ENCODE measurements at regions not wholly inside any gene's neighbourhood (a gene's known extent, or its start where the extent isn't known, plus 50 kb on each side); places are given as distances from the start of the nearest gene placed in this dataset.

DNA sequence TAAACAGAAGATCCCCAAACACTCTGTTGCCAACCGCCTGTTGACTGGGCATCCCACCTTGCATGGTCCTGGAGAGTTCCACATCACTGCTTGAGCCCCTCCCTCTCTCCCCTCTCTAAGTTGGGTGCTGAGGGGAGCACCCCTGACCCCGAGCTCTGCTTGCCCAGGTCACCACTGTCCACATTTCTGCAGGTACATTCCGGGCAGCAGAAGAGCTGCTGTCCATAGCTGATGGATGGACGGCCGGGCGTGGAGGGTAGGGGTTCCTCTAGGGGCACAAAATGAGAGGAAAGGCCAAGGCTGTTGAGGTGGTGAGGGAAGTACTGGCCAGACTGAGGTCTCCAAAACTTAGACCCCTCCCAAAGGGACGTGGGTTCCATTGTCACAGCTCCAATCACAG is 227.4 kb upstream of the PPP2R2D start:
- DNase-seq (ENCODE audit: low read depth in 2 of 2) = no peak
- TF ChIP-seq, protein P1, sequence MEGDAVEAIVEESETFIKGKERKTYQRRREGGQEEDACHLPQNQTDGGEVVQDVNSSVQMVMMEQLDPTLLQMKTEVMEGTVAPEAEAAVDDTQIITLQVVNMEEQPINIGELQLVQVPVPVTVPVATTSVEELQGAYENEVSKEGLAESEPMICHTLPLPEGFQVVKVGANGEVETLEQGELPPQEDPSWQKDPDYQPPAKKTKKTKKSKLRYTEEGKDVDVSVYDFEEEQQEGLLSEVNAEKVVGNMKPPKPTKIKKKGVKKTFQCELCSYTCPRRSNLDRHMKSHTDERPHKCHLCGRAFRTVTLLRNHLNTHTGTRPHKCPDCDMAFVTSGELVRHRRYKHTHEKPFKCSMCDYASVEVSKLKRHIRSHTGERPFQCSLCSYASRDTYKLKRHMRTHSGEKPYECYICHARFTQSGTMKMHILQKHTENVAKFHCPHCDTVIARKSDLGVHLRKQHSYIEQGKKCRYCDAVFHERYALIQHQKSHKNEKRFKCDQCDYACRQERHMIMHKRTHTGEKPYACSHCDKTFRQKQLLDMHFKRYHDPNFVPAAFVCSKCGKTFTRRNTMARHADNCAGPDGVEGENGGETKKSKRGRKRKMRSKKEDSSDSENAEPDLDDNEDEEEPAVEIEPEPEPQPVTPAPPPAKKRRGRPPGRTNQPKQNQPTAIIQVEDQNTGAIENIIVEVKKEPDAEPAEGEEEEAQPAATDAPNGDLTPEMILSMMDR (IDR thresholded peaks at IDR 0.05; ENCODE audit: low read depth, low read length) = no peak
- no peak overlapping the region for H3K4me3 ChIP-seq (replicated peaks in 1 of 2; ENCODE audit: low read depth in 2 of 2, low read length in 2 of 2)

GRCh38 chr10:131674130-131674529 is 226.7 kb upstream of the PPP2R2D start:
- TF ChIP-seq, protein P1 (IDR thresholded peaks at IDR 0.05; ENCODE audit: low read depth, low read length) = no peak
- H3K4me3 ChIP-seq (replicated peaks in 1 of 2; ENCODE audit: low read depth in 2 of 2, low read length in 2 of 2) = no peak overlapping the region
- no peak for DNase-seq (ENCODE audit: low read depth in 2 of 2)

GRCh38 chr10:131675104-131675503 is 225.7 kb upstream of the PPP2R2D start:
- TF ChIP-seq, protein P1 (IDR thresholded peaks at IDR 0.05; ENCODE audit: low read depth, low read length) = no peak
- no peak for DNase-seq (ENCODE audit: low read depth in 2 of 2)
- H3K4me3 ChIP-seq (replicated peaks in 1 of 2; ENCODE audit: low read depth in 2 of 2, low read length in 2 of 2) = no peak overlapping the region

GRCh38 chr10:131676046-131676799 is 224.6 kb upstream of the PPP2R2D start:
- TF ChIP-seq, protein P1 (IDR thresholded peaks at IDR 0.05; ENCODE audit: low read depth, low read length) = no peak
- no peak overlapping the region for H3K4me3 ChIP-seq (replicated peaks in 1 of 2; ENCODE audit: low read depth in 2 of 2, low read length in 2 of 2)

GRCh38 chr10:131676800-131677421 is 223.9 kb upstream of the PPP2R2D start:
- TF ChIP-seq, protein P1 (IDR thresholded peaks at IDR 0.05; ENCODE audit: low read depth, low read length) = no peak
- DNase-seq (ENCODE audit: low read depth in 2 of 2) = no peak
- H3K4me3 ChIP-seq (replicated peaks in 1 of 2; ENCODE audit: low read depth in 2 of 2, low read length in 2 of 2) = no peak overlapping the region

More at GRCh38 chr10:131676046-131676799, 224.6 kb upstream of the PPP2R2D start:
- no peak for DNase-seq (ENCODE audit: low read depth in 2 of 2)

DNA sequence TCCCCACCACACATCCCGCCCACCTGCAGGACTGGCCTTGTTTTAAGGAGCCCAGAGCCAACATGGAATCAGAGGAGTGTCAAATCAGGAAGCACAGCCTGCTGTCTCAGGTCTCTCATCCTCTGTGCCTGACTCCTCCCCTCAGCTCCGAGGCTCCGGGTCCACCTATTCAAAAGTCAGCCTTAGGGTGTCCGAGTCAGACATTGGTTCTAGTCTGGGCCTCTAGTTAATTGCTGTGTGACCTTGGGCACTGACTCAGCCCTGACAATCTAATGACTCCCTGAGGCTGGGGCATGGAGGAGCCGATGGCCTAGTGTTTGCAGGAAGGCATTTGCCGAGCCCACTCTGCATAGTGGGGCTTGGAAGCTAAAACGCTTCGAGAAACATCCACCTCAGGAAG is 223.1 kb upstream of the PPP2R2D start:
- no peak overlapping the region for H3K4me3 ChIP-seq (replicated peaks in 1 of 2; ENCODE audit: low read depth in 2 of 2, low read length in 2 of 2)
- DNase-seq (ENCODE audit: low read depth in 2 of 2) = no peak
- TF ChIP-seq, protein P1 (IDR thresholded peaks at IDR 0.05; ENCODE audit: low read depth, low read length) = no peak

Data from cardiac fibroblast (primary cell).